ENCODE measurements at regions not wholly inside any gene's neighbourhood (a gene's known extent, or its start where the extent isn't known, plus 50 kb on each side); places are given as distances from the start of the nearest gene placed in this dataset.

DNA sequence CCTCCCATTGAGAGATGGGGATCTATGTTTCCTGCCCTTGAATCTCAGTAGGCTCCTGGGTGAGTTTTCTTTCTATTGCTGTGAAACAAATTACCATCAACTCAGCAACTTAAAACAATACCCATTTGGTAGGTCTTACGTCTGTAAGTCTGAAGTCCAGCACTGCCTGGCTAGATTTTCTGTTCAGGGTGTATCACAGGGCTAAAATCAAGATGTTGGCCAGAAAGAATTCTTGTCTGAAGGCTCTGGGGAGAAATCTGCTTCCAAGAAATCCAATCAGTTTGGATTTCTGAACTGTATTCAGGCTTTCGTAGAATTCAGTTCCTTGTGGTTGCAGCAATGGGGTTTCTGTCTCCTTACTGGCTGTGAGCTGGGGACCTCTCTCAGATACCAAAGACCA, 99.6 kb upstream of the SLC24A3 start:
- H3K27ac ChIP-seq: no peak overlapping the region
- H3K36me3 ChIP-seq (ENCODE audit: control insufficient read depth, insufficient read depth, low read length): no peaks in the 10 kb centered on the region
- H3K27me3 ChIP-seq (ENCODE audit: control insufficient read depth, insufficient read depth, low read length): no peaks in the 10 kb centered on the region
- no peak overlapping the region for H2AFZ ChIP-seq
- no peak overlapping the region for H3K4me3 ChIP-seq (ENCODE audit: low read depth, low read length)
- H3K9ac ChIP-seq: no peak overlapping the region
- H3K9me3 ChIP-seq (ENCODE audit: control insufficient read depth, low read length): no peaks in the 10 kb centered on the region
- H3K4me2 ChIP-seq (ENCODE audit: low read length): no peak overlapping the region
- no peaks in the 10 kb centered on the region for H3K4me1 ChIP-seq
- H3K79me2 ChIP-seq: no peaks in the 10 kb centered on the region
- TF ChIP-seq CTCF (IDR thresholded peaks at IDR 0.05): no peak

DNA sequence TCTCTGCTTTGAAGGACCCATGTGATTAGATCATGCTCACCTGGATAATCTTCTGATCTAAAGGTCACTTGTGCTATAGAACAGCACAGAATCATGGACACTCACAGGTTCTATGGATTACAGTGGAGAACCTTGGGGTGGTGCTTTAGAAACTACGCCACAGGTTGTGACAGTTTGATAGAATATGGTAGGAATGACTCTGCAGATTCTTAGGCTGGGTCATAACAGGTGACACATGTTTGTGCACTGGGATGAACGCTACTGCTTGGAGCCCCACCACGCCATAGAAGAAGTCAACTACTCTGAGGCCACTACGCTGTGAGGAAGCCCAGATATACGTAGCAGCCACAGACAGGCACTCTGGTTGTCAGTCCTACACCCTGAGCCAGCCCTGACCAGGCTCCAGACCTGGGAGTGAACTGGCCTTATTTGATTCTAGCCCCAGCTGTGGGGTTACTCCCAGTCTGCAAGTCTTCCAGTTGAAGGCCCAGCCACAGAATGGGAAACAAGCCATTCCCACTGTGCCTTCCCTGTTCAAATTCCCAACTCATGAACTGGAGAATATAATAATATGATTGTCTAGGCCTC, 99.0 kb upstream of the SLC24A3 start:
- Histone ChIP-seq H3K9ac (no peak overlapping the region), H3K4me2 (ENCODE audit: low read length) (no peak overlapping the region)

DNA sequence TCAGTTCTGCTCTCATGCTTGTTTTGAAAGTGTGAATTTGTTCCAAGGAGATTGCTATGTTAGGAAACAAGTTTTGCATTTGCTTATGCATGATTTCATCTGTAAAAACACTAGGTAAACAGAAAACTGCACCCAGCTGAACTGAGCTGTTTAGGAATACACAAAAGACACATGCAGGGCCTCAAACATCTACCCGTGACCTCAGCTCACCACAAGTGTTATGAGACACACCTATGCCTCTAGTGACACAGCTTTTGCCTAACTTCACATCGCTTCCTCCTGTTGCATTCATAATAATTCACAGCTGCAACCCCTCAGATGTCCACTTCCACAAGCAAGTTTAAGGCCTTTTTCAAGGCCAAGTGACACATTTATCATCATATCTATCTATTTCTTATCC, 98.0 kb upstream of the SLC24A3 start:
- Histone ChIP-seq H3K79me2 (no peaks in the 10 kb centered on the region), H3K4me1 (no peaks in the 10 kb centered on the region), H2AFZ (no peak overlapping the region), H3K4me3 (ENCODE audit: low read depth, low read length) (no peak overlapping the region), H3K27ac (no peak overlapping the region), H3K36me3 (ENCODE audit: control insufficient read depth, insufficient read depth, low read length) (no peaks in the 10 kb centered on the region), H3K9me3 (ENCODE audit: control insufficient read depth, low read length) (no peaks in the 10 kb centered on the region), H3K27me3 (ENCODE audit: control insufficient read depth, insufficient read depth, low read length) (no peaks in the 10 kb centered on the region), H3K9ac (no peak overlapping the region), H3K4me2 (ENCODE audit: low read length) (no peak overlapping the region)
- no peak for TF ChIP-seq CTCF (IDR thresholded peaks at IDR 0.05)

More for the DNA sequence above, 99.0 kb upstream of the SLC24A3 start:
- no peaks in the 10 kb centered on the region for H3K79me2 ChIP-seq
- no peaks in the 10 kb centered on the region for H3K9me3 ChIP-seq (ENCODE audit: control insufficient read depth, low read length)
- no peak for TF ChIP-seq CTCF (IDR thresholded peaks at IDR 0.05)
- no peaks in the 10 kb centered on the region for H3K27me3 ChIP-seq (ENCODE audit: control insufficient read depth, insufficient read depth, low read length)
- H3K4me3 ChIP-seq (ENCODE audit: low read depth, low read length): no peak overlapping the region
- no peak overlapping the region for H3K27ac ChIP-seq
- H2AFZ ChIP-seq: no peak overlapping the region
- no peaks in the 10 kb centered on the region for H3K4me1 ChIP-seq
- H3K36me3 ChIP-seq (ENCODE audit: control insufficient read depth, insufficient read depth, low read length): no peaks in the 10 kb centered on the region

GRCh38 chr20:19115581-19115980, 96.9 kb upstream of the SLC24A3 start:
- no peaks in the 10 kb centered on the region for H3K79me2 ChIP-seq
- no peak for TF ChIP-seq CTCF (IDR thresholded peaks at IDR 0.05)
- no peak overlapping the region for H3K27ac ChIP-seq
- no peaks in the 10 kb centered on the region for H3K9me3 ChIP-seq (ENCODE audit: control insufficient read depth, low read length)
- no peaks in the 10 kb centered on the region for H3K27me3 ChIP-seq (ENCODE audit: control insufficient read depth, insufficient read depth, low read length)
- H2AFZ ChIP-seq: no peak overlapping the region
- H3K4me2 ChIP-seq (ENCODE audit: low read length): no peak overlapping the region
- H3K9ac ChIP-seq: no peak overlapping the region
- H3K36me3 ChIP-seq (ENCODE audit: control insufficient read depth, insufficient read depth, low read length): no peaks in the 10 kb centered on the region
- no peaks in the 10 kb centered on the region for H3K4me1 ChIP-seq
- H3K4me3 ChIP-seq (ENCODE audit: low read depth, low read length): no peak overlapping the region

DNA sequence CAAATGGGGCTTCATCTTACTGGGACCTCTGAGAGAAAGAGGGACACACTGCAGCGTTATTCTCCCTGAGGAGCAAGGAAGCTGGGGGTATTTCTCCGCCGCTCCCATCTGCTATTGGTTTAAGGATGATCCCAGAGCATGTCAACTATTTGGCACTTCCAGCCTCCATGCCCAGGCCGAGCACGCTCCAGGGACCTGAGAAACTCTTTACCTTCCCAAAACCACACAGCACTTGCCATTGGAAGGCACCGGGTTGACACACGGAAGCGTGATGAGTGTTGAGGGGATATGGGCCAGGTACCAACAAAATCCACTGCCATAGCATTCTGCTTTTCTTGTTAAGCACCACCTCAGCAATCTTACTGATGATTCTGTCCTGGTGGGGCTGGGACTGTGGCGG, 92.4 kb upstream of the SLC24A3 start:
- Histone ChIP-seq H3K9me3 (ENCODE audit: control insufficient read depth, low read length) (no peaks in the 10 kb centered on the region), H3K4me3 (ENCODE audit: low read depth, low read length) (no peak overlapping the region), H3K27me3 (ENCODE audit: control insufficient read depth, insufficient read depth, low read length) (no peaks in the 10 kb centered on the region), H3K4me1 (no peaks in the 10 kb centered on the region), H3K36me3 (ENCODE audit: control insufficient read depth, insufficient read depth, low read length) (no peaks in the 10 kb centered on the region), H3K9ac (no peak overlapping the region), H2AFZ (no peak overlapping the region), H3K4me2 (ENCODE audit: low read length) (no peak overlapping the region), H3K79me2 (no peaks in the 10 kb centered on the region), H3K27ac (no peak overlapping the region)
- TF ChIP-seq CTCF (IDR thresholded peaks at IDR 0.05): no peak
